GM23248 (cell line): ENCODE measurements at regions not wholly inside any gene's neighbourhood (a gene's known extent, or its start where the extent isn't known, plus 50 kb on each side); places are given as distances from the start of the nearest gene placed in this dataset.

Experiments
- EZH2 ChIP-seq: fragments of 200-600 bp; sonication (generic); IDR thresholded peaks from 2 replicates; pipeline ENCODE4 v1.6.1; 2018; ENCODE audit warnings: antibody characterized with exemption, mild to moderate bottlenecking; ENCODE audit not compliant: insufficient read depth, poor library complexity, severe bottlenecking
- EZH2phosphoT487 ChIP-seq: fragments of 200-600 bp; sonication (generic); IDR thresholded peaks from 2 replicates; pipeline ENCODE4 v1.6.1; 2018; ENCODE audit warnings: antibody characterized with exemption, moderate library complexity, mild to moderate bottlenecking, low read depth; ENCODE audit not compliant: insufficient read depth

DNA sequence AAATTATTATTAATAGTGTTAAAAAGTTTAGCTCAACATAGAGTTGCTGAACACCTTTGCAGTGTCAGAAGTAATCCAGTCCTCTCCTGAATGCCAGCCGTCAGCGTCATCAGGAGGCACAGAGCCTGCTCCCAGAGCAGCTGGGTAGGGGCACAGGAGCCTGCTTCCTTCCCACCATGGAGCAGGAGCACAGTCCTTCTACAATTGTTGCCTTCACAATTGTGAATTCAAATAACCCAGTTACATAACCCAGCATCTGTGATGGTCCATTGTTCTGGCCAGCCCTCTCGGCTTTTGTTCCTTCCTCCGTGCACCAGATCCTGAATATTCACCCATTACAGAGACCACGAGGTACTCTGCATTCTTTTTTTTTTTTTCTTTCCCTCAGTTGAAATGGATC lies 393.9 kb upstream of the MAF start:
- TF ChIP-seq EZH2: no peak
- no peak for TF ChIP-seq EZH2phosphoT487
